HG03066 (cell line): ENCODE measurements at regions not wholly inside any gene's neighbourhood (a gene's known extent, or its start where the extent isn't known, plus 50 kb on each side); places are given as distances from the start of the nearest gene placed in this dataset.

ENCODE experiments used
- ATAC-seq: cut with Tn5 transposase; IDR thresholded peaks from one replicate; pipeline ENCODE4 v1.9.1; 2021; ENCODE audit warnings: low read depth; ENCODE audit not compliant: unreplicated experiment

- no peak for ATAC-seq
Observed at GRCh38 chr10:78964952-78965633, 103.7 kb upstream of the ZMIZ1 start.

DNA sequence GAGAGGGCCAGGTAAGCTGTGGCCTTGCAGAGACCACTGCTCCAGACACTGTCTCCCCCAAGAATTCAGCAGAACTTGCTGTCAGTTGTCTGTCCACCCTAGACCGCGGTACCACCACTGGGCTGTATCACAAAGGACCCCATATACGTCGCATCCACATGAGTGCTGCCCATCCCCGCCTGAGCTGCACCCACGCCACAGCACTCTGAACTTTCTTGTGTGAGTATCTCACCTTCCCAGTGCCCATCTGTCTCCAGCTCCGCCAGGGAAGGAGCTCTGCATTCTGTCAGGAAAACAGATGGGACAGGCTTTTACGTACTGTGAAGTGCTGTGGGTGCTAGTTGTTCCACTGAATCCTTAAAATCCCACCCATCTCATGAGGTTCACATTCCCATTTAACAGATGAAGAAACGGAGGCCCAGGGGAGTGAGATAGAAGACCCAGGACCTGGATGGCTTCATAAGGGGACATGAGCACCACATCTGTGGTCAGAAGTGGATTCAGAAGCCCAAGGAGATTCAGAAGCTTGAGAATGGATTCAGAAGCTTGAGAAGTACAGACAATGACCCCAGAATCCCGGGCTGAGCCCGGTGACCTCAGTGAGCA is 102.5 kb upstream of the ZMIZ1 start:
- no peak for ATAC-seq

DNA sequence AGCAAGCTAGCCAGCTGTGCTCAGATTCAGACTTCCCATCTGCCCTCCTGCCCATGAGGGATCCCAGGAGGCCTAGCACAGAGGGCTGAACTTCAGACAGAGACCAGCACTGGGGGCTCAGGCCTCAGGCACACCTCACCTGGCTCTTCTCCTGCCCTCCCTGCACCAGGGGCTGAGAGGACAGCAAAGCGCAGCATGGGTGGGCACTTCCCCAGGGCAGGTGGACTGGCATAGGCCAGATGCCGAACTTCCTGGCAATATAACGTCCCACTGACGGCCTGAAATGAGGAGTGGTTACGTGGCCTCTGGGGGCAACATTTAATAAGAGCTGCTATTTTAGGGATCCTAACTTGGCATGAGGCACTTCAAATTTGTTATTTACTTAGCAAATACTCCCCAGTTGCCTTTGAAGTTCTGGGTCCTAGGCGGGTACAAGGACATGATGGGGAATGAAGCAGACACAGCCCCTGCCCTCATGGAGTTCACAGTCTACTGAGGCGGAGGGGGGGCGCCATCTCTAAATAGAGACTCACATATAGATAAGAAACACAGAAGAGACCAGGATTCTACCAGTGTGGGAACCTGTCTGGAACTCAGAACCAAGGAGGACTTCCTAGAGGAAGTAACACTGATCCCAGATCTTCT is 101.8 kb upstream of the ZMIZ1 start:
- no peak for ATAC-seq

DNA sequence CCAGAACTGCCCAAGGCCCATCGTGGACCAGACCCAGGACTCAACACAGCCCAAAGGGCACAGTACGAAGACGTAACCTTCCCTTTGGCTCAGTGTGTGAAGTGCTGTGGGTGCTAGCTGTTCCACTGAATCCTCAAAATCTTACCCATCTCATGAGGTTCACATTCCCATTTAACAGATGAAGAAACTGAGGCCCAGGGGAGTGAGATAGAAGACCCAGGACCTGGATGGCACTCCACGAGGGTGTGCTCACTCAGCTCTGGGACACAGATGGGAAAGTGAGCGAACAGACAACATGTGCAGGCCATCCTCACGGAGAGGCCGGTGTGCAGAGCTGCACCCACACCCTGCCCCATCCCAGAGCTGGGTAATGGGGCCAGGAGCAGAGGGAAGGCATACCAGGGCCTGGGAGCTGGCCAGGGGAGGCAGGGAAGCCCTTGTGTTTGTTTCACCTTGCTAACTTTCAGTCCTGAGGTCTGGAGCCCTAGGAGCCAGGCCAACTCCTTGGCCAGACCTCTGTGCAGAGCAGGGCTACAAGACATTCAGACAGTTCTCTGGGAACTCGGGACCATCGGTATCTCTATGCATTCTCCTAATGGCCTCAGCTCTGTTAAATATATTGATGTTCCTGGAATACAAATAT is 100.3 kb upstream of the ZMIZ1 start:
- ATAC-seq: no peak

DNA sequence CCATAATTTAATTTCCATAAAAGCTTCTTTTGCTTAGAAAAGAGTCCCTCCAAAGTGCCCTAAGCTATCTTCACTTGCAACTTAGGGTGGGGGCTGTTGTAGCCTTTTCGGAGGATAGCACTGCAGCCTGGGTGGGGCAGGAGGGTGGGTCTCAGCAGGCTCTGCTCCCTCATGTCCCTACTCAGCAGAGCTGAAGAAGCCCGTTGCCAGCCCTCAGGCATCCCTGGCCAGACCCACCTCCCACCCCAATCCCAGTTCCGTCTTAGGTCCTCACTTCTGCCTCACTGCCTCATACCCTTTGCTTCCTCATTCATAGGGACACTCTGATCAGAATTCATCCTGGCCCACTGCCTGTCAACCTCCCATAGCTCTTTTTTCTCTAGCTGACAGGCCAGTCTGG is 99.8 kb upstream of the ZMIZ1 start:
- no peak for ATAC-seq

DNA sequence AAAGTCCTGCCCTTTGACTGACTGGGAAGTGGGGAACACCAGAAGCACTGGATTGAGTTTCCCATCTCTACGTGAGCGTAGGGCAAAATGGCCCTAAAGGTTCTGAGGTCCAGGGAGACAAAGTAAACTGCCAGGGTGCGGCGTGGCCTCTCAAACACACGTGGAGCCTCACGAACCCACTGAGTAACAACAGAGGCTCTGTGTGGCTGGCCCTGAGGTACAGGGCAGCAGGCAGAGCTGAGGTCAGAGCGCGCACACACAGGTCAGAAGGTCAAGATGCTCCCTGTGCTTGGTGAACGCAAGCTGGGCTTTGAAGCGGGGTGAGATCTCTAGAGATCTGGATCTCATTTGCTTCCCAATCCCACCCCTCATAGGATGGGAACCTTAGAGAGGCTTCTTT is 99.0 kb upstream of the ZMIZ1 start:
- ATAC-seq: no peak

- no peak for ATAC-seq
Observed at GRCh38 chr10:78970261-78970660, 98.5 kb upstream of the ZMIZ1 start.

- no peak for ATAC-seq
Observed at GRCh38 chr10:78971094-78971682, 97.6 kb upstream of the ZMIZ1 start.

- no peak for ATAC-seq
Observed at GRCh38 chr10:78972160-78972946, 96.4 kb upstream of the ZMIZ1 start.

GRCh38 chr10:78972947-78973900 is 95.5 kb upstream of the ZMIZ1 start:
- peak; percentile 92 for ATAC-seq

DNA sequence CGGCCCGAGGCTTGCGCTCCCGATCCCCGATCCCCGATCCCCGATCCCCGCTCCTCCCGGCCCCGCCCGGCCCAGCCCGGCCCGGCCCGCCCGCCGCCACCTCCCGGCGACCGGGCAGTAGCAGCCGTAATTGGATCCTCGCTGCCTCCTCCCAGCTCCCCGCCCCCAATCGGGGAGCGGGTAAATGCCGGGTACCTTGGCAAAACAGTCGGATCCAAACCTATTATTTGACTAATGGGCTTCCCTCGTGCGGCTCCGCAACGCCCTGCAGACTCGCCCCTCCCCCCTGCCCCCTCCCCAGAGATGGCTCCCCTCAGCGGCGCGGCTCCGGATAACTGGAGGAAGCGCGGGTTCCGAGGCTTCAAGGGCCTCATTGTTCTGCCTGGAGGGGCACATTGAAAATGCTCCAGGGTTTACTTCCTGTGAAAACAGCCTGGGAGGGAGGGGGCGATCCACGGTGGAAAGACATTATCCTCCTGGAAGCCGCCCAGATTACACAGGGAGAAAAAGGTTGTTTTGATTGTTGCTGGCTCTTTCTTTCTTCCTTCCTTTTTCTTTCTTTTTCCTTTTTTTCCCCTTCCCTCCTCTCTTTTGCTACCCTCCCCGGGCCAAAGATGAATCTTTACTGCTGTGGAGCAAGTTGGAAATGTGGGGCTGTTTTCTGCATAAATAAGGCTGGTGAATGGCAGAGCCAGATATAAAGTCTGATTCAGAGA is 94.7 kb upstream of the ZMIZ1 start:
- ATAC-seq: peak; percentile 43

DNA sequence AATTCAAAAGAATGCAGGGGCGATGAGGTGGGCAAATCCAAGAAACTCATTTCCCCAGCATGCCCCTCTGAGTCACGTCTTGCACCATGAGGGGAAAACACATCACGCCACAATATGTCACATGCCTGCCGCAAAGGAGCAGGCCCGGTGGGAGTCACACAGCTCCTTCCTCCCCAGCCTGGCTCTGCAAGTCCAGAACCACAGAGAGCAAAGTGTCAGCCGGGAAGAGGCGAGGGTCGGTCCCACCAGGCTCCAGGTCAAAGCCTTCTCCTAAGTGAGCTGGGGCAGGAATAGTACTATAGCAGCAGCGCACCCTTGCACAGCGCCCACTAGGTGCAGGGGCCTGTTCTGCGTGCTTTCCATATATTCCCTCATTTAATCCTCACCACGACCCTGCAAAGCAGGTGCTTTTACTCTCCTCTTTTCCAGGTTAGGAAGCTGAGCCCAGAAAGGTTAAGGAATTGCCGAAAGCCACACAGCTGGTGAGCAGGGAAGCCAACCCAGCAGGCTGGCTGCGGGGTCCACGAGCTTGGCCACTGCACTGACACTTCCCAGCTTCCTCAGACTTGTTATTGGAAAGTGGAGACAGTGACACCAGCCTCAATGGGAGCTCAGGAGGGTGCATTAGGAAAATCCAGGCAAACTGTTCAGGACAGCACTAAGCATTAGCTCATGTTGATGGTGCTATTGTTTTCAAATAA is 94.0 kb upstream of the ZMIZ1 start:
- no peak for ATAC-seq

DNA sequence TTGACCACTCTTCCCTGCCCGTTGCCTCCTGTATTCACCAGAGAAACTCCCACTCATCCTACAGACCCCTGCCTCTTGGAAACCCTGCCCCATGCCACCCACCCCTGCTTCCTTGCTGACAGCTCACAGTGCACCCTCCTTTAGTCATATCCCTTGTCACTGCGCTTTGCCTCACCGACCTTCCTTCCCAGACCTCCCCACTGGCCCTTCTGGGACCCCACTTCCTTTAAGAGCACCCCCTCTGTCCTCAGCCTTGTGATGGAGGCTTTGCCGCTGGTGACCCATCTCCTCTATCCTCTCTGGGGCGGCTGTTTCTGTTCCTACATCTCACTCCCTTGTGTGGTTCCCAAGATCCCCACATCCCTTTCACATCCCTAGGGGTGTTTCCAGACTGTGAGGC is 92.8 kb upstream of the ZMIZ1 start:
- no peak for ATAC-seq

DNA sequence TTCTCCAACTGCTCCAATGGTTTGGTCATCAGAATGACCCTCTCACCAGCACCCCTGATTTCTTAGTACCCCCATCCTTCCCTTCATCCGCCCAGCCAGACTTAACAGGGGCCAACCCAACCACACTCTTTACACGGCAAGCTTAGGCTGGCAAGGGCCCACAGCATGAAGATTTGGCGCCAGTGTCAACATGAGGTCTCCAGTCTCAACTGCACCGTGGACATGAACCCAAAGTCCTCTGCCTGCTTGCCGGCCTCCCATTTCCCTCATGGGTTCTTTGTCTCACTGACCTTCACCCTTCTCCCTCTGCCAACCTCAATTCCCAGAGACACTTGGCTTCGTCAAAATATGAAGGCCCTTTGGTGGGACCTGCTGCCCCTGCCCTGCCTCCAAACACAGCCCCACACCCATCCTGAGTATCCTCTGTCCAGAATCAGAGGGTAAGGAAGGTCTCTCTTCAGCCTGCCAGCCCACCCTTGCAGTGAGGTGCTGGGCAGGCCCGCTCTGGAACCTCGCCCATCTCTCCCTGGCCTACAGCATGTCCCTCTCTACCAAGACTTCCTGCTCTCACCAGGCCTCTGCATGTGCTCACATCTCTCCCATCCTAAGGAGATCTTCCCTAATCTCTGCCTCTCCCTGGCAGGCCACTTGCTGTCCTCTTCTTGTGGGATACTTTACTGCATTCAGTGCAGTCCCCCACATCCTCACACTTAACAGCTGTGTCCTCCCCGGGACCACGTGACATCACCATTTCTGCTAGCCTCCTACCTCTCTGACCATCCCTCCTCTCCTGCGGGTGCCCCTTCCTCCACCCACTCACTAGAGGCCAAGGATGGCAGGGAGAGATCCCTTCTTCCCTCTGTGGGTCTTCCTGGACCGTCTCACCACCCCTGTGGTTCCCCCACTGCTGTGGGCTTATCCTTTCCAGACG is 91.7 kb upstream of the ZMIZ1 start:
- ATAC-seq: no peak

DNA sequence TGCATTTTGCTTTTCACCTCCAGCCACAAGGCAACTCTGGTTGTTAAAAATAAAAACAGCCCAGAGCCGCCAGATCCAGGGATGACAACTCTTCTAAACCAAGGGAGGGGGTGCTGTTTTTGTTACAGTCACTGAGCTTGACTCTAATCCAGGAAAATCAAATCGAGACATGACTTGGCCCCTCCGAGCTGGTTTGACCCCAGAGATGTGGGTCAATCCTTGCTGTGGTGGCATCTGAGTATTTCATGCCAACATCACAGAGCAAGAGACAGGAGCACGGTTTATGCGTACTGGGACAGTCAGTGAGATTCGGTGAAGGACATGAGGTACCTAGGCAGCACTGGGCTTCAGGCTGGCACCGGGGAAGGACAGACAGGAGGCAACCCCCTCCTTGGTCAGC is 88.8 kb upstream of the ZMIZ1 start:
- no peak for ATAC-seq

DNA sequence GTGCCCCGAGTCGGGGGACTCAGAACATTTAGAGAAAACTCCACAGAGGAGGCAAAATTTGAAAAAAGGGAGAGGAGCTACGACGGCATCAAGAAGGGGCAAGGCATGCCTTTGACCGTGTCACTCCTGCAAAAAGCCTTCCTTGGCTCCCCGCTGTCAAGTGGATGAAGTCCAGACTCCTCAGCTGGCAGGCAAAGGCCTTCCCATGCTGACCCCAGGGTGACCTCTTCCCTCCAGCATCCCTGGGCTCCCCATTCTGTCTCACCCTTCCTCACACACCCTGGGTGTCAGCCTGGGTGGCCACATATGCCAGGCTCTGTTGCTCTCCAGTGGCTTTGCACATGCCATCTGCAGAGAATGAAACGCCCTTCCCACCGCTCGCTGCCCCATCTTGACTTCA is 88.4 kb upstream of the ZMIZ1 start:
- ATAC-seq: no peak

DNA sequence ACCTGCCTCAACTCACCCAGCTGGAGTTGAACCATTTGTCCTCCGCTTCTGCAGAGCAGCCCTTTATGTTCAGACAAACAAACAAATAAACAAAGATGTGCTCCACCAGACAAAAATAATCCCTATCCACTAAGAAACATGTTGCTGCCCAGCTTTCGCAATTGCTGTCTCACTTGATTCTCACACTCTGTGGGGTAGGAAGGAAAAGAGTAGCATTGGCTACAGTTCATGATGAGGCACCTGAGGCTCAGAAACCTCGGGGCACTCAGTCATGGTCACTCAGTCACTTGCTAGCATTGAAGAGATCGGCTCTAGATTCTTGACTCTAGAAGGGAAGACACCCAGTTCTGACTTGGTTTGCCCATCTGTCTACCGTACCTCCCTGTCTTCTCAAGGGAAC is 88.0 kb upstream of the ZMIZ1 start:
- no peak for ATAC-seq
